ENCODE measurements at regions not wholly inside any gene's neighbourhood (a gene's known extent, or its start where the extent isn't known, plus 50 kb on each side); places are given as distances from the start of the nearest gene placed in this dataset.

- H3K9ac ChIP-seq (ENCODE audit: low read depth in 1 of 2, low read length in 2 of 2): no peak overlapping the region
- H3K36me3 ChIP-seq (ENCODE audit: control insufficient read depth in 4 of 4, insufficient read depth in 3 of 4, low read depth in 1 of 4, low read length in 3 of 4): no peaks in the 10 kb centered on the region
- H3K4me1 ChIP-seq (ENCODE audit: control insufficient read depth in 4 of 4, insufficient read depth in 4 of 4, low read length in 3 of 4): peaks cover 0 to 2% (median 0%) of the 10 kb centered on the region in 4 donors
- WGBS: 84% methylated on average over 4 of the region's 4 CpGs
- DNase-seq (ENCODE audit: low spot score): no peak
- no peak overlapping the region for H3K27ac ChIP-seq (ENCODE audit: low read depth in 1 of 2, low read length in 2 of 2)
- H3K4me3 ChIP-seq (ENCODE audit: low read depth in 1 of 3, low read length in 3 of 3): no peak overlapping the region
- peaks cover 0 to 5% (median 0%) of the 10 kb centered on the region in 4 donors for H3K27me3 ChIP-seq (ENCODE audit: control insufficient read depth in 4 of 4, insufficient read depth in 4 of 4, low read length in 3 of 4)
- no peaks in the 10 kb centered on the region for H3K9me3 ChIP-seq (ENCODE audit: control insufficient read depth in 4 of 4, low read length in 3 of 4)
- TF ChIP-seq HNF4A (conservative IDR thresholded peaks at IDR 0.05) (no peak), REST (IDR thresholded peaks at IDR 0.05) (no peak), TAF1 (conservative IDR thresholded peaks at IDR 0.05) (no peak), YY1 (IDR thresholded peaks at IDR 0.05) (no peak), ZBTB33 (IDR thresholded peaks at IDR 0.05) (no peak), ATF3 (IDR thresholded peaks at IDR 0.05) (no peak), RAD21 (IDR thresholded peaks at IDR 0.05) (no peak), GABPA (IDR thresholded peaks at IDR 0.05 in 1 of 2, conservative IDR thresholded peaks at IDR 0.05 in 1 of 2) (no peak), SP1 (IDR thresholded peaks at IDR 0.05) (no peak), RXRA (IDR thresholded peaks at IDR 0.05) (no peak), FOXA2 (IDR thresholded peaks at IDR 0.05) (no peak)
These were observed 84.8 kb upstream of the PAK5 start for GRCh38 chr20:9923648-9924047.

GRCh38 chr20:9920866-9921265 lies 82.0 kb upstream of the PAK5 start:
- 31% methylated on average over 2 of the region's 2 CpGs for WGBS

More at GRCh38 chr20:9920866-9921265, 82.0 kb upstream of the PAK5 start:
- H3K36me3 ChIP-seq (ENCODE audit: control insufficient read depth in 4 of 4, insufficient read depth in 3 of 4, low read depth in 1 of 4, low read length in 3 of 4): no peaks in the 10 kb centered on the region
- no peak overlapping the region for H3K27ac ChIP-seq (ENCODE audit: low read depth in 1 of 2, low read length in 2 of 2)
- no peak for DNase-seq (ENCODE audit: low spot score)
- peaks cover 0 to 2% (median 0%) of the 10 kb centered on the region in 4 donors for H3K4me1 ChIP-seq (ENCODE audit: control insufficient read depth in 4 of 4, insufficient read depth in 4 of 4, low read length in 3 of 4)
- peaks cover 0 to 5% (median 0%) of the 10 kb centered on the region in 4 donors for H3K27me3 ChIP-seq (ENCODE audit: control insufficient read depth in 4 of 4, insufficient read depth in 4 of 4, low read length in 3 of 4)
- no peak overlapping the region for H3K9ac ChIP-seq (ENCODE audit: low read depth in 1 of 2, low read length in 2 of 2)
- no peaks in the 10 kb centered on the region for H3K9me3 ChIP-seq (ENCODE audit: control insufficient read depth in 4 of 4, low read length in 3 of 4)
- TF ChIP-seq NR2F2 (IDR thresholded peaks at IDR 0.05) (no peak), REST (IDR thresholded peaks at IDR 0.05) (no peak), TAF1 (conservative IDR thresholded peaks at IDR 0.05) (no peak), MAX (IDR thresholded peaks at IDR 0.05) (no peak), SP1 (IDR thresholded peaks at IDR 0.05) (no peak), RAD21 (IDR thresholded peaks at IDR 0.05) (no peak), RXRA (IDR thresholded peaks at IDR 0.05) (no peak), YY1 (IDR thresholded peaks at IDR 0.05) (no peak), FOXA2 (IDR thresholded peaks at IDR 0.05) (no peak), HNF4A (conservative IDR thresholded peaks at IDR 0.05) (no peak), HNF4G (IDR thresholded peaks at IDR 0.05) (no peak), ATF3 (IDR thresholded peaks at IDR 0.05) (no peak), JUND (IDR thresholded peaks at IDR 0.05) (no peak), FOXA1 (IDR thresholded peaks at IDR 0.05) (no peak), CTCF (IDR thresholded peaks at IDR 0.05; ENCODE audit: low read depth, low read length, missing input control) (no peak), EGR1 (IDR thresholded peaks at IDR 0.05; ENCODE audit: low read depth in 2 of 2) (no peak), ZBTB33 (IDR thresholded peaks at IDR 0.05) (no peak), GABPA (IDR thresholded peaks at IDR 0.05 in 1 of 2, conservative IDR thresholded peaks at IDR 0.05 in 1 of 2) (no peak)
- H3K4me3 ChIP-seq (ENCODE audit: low read depth in 1 of 3, low read length in 3 of 3): no peak overlapping the region

Data from liver (tissue), 8 donors.